ENCODE measurements at regions not wholly inside any gene's neighbourhood (a gene's known extent, or its start where the extent isn't known, plus 50 kb on each side); places are given as distances from the start of the nearest gene placed in this dataset.

- DNase-seq: no peak
Measured at GRCh38 chr7:124413029-124413428, 352.6 kb downstream of the GPR37 start.

- no peak for DNase-seq
Measured at GRCh38 chr7:124412531-124412930, 353.1 kb downstream of the GPR37 start.

GRCh38 chr7:124411796-124412195 lies 353.8 kb downstream of the GPR37 start:
- no peak for DNase-seq

GRCh38 chr7:124403587-124403986 lies 362.0 kb downstream of the GPR37 start:
- no peak for DNase-seq

GRCh38 chr7:124403112-124403511 lies 362.5 kb downstream of the GPR37 start:
- no peak for DNase-seq

- DNase-seq: no peak
Measured at GRCh38 chr7:124399941-124400340, 365.7 kb downstream of the GPR37 start.

GRCh38 chr7:124398937-124399552 lies 366.2 kb upstream of the TMEM229A start:
- no peak for DNase-seq

GRCh38 chr7:124397134-124397533 lies 364.3 kb upstream of the TMEM229A start:
- DNase-seq: no peak

GRCh38 chr7:124390301-124390700 lies 357.4 kb upstream of the TMEM229A start:
- no peak for DNase-seq

- no peak for DNase-seq
Measured at GRCh38 chr7:124388751-124389150, 355.9 kb upstream of the TMEM229A start.

GRCh38 chr7:124387056-124387455 lies 354.2 kb upstream of the TMEM229A start:
- DNase-seq: no peak

- DNase-seq: no peak
Measured at GRCh38 chr7:124379296-124379695, 346.4 kb upstream of the TMEM229A start.

- DNase-seq: no peak
Measured at GRCh38 chr7:124376111-124376510, 343.2 kb upstream of the TMEM229A start.

GRCh38 chr7:124375391-124375790 lies 342.5 kb upstream of the TMEM229A start:
- DNase-seq: no peak

GRCh38 chr7:124369310-124369709 lies 336.4 kb upstream of the TMEM229A start:
- DNase-seq: no peak

- no peak for DNase-seq
Measured at GRCh38 chr7:124366118-124366517, 333.3 kb upstream of the TMEM229A start.

GRCh38 chr7:124364283-124364682 lies 331.4 kb upstream of the TMEM229A start:
- DNase-seq: no peak

- DNase-seq: no peak
Measured at GRCh38 chr7:124354201-124354600, 321.3 kb upstream of the TMEM229A start.

- no peak for DNase-seq
Measured at GRCh38 chr7:124351950-124352349, 319.1 kb upstream of the TMEM229A start.

GRCh38 chr7:124349443-124349842 lies 316.6 kb upstream of the TMEM229A start:
- DNase-seq: no peak

- DNase-seq: no peak
Measured at GRCh38 chr7:124338861-124339260, 306.0 kb upstream of the TMEM229A start.

GRCh38 chr7:124330731-124331407 lies 298.0 kb upstream of the TMEM229A start:
- no peak for DNase-seq

- DNase-seq: no peak
Measured at GRCh38 chr7:124328774-124329173, 295.9 kb upstream of the TMEM229A start.

- no peak for DNase-seq
Measured at GRCh38 chr7:124324262-124324661, 291.4 kb upstream of the TMEM229A start.

GRCh38 chr7:124323597-124323996 lies 290.7 kb upstream of the TMEM229A start:
- DNase-seq: no peak
